Ammon's horn (tissue), 1 donor: ENCODE measurements at regions not wholly inside any gene's neighbourhood (a gene's known extent, or its start where the extent isn't known, plus 50 kb on each side); places are given as distances from the start of the nearest gene placed in this dataset.

Source experiments
- DNase-seq: peaks from one replicate; pipeline ENCODE4 v3.0.0-alpha.2; 2016; ENCODE audit warnings: low spot score

DNA sequence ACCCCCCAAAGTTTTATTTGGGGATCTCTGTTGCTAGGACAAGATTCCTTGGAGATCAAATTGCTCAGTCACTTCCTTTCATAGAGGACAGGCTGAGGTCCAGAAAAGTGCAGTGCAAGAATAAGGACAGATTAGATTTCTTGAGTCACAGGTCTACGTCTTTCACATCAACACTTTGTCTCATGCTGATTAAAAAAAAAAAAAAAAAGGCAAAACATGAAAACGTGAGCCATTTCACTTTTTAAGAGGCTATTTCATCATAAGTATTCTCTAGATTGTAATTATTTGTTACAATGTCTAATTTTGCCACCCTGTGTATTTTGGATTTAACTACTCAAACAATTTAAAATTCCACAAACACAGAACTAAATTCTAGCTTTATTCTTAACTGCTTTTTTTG is 647.0 kb downstream of the TRAM1L1 start:
- no peak for DNase-seq

DNA sequence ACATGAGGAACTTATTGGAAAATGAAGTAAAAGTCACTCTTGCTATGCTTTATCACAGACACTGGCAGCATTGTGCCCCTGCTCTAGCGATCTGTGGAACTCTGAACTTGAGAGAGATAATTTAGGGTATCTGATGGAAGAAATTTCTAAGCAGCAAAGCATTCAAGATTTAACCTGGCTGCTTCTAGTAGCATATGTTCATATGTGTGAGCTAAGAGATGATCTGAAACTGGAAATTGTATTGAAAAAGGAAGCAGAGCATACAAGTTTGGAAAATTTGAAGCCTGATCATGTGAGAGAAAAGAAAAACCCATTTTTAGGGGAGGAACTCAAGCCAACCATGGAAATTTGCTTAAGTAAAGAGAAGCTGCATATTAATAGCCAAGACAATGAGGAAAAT is 657.7 kb downstream of the TRAM1L1 start:
- no peak for DNase-seq

DNA sequence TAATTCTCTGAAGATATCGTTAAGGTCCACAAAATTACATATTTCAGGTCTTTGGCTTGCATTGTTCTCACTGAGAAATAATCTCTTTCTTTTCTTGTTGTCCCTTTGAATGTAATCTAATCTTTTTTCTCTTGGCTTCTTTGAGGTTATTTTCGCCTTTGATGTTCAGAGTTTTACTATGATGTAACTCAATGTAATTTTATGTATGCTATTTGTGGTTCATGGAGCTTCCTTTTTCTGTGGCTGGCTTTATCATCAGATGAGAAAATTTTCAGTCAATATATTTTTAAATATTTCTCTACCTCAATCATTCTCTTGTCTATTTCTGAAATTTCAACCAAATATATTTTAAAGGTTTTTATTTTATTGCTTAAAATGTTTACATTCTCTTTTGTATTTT is 672.2 kb downstream of the TRAM1L1 start:
- DNase-seq: no peak

DNA sequence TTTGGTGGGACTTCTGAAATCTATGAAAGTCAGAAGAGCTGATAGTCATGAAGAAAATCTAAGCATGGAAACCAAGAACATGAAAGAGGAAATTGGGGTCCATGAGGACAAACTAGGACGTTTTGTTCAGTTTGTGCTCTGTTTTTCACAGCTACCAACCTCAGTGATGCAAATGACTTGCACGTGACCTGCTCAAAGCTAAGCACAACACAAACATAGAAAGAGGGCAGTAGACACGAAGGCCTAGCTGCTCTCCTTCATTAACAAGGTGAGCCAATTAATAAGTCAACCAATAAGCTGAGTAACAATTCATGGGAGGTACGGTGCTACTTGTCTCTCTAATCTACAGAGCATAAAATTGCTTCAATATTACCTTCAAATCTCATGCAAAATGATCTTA is 684.1 kb downstream of the TRAM1L1 start:
- DNase-seq: no peak

DNA sequence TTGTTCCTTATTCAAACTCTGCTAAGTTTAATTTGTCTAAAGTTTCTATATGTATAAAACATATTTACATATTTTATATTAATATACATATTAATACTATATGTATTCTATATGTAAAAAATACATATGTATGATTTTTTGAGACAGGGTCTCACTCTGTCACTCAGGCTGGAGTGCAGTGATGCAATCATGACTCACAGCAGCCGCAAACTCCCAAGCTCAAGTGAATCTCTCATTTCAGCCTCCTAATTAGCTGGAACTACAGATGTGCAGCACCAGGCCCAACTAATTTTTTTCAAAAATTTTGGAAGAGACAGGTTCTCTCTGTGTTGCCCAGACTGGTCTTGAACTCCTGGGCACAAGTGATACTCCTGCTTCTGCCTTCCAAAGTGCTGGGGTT is 684.9 kb downstream of the TRAM1L1 start:
- DNase-seq: no peak

DNA sequence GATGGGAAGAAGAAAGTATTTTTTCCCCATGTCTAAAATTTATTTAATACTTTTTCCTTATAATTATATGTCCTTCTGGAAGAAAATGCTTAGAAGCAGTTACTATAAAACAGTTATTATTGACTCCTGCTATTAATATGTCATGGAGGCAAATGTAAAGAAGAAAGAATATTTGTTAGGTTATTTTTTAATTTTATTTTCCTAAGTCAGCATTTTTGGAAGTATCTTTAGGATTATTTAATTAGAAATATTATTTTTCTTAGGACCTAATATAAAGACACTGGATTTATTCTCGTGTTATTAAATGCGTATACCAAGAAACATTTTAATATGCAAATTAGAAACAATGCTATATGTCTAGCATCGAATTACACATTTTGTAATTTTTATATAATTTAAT is 687.7 kb downstream of the TRAM1L1 start:
- DNase-seq: no peak

DNA sequence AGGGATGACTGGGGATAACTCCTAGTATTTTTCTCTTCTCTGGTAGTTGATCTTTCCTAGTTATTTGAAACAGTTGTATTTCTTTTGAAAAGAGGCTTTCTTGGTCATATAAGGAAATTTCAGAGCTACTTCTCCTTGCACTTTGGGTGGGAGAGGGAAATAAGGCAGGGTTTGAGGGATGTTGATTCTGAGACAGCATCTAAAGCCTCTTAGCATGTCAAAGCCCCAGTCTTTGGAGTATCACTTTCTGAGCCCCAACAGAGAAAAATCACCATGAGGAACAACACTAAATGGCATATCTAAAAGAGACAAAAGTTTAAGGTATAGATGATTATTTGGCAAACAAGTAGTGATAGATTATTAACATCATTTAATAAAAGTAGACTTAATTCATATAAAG is 688.1 kb downstream of the TRAM1L1 start:
- DNase-seq: no peak

DNA sequence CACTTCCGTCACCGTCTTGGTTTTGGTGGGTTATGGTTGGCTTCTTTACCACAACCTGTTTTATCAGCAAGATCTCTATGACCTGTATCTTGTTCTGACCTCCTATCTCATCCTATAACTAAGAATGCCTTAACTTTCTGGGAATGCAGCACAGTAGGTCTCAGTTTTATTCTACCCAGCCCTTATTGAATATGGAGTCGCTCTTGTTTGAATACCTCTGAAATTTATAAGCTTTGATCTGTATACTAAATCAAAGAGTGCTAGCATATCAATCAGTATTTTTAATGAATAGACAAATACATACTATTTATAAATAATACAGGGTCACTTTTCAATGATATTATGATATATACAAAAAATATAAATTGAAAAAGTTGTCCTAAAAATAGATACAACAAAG is 690.0 kb downstream of the TRAM1L1 start:
- no peak for DNase-seq

DNA sequence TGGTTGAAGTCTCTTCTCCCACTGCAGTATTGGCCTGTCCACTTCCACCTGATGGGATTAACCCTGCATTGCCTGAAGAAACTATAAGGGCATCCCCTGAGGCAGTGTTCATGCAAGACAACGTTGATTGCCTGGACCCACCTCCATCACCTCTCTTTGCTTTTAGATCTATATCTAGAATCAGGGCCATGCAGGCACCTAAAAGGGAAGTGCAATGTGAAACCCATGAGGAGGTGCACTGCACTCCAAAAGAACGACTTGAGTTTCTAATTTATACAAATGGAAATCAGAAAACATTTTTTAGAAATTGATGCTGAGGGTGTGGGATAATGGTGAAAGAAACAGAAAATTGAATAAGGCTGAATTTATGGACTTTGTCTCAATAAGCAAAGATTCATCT is 694.4 kb downstream of the TRAM1L1 start:
- DNase-seq: no peak

DNA sequence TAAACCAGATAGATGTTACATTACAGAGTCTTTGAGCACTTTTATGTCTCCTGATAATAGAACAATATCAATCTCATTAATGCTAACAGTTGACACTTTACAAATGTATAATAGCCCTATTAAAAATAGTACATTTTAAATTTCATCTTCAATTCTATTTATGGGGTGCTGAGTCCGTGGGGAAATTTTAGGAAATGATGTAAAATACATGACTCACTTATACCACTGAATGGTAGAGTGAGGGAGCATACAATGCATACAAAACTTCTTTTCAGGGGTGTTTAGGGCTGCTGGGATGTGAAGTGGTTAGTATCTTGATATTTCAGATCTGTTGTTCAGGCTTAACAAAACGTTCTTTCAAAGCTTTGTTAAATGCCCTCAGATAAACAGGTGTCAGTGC is 696.2 kb downstream of the TRAM1L1 start:
- no peak for DNase-seq

DNA sequence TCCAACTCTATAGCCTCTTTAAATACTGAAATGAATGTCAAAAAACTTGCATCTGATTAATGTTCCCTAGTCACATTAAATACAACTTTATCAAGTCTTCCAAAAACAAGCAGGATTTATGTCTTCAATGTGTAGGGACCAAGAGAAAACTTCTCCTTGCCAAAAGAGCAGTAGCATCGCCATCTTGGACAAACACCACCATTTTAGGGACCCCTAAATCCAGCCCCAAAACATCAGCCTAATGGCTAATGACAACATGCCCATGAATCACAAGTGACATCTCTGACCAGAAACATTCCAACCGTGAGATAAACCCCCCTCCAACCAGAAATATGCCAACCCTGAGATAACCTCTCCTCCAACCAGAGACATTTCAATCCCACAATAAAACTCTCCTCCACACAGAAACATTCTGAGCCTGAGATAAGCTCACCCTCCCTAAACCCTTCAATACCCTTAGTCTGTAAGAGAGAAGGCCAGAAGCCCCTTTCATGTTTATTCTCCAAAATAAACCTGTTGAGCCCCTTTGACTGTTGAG is 697.4 kb downstream of the TRAM1L1 start:
- no peak for DNase-seq

DNA sequence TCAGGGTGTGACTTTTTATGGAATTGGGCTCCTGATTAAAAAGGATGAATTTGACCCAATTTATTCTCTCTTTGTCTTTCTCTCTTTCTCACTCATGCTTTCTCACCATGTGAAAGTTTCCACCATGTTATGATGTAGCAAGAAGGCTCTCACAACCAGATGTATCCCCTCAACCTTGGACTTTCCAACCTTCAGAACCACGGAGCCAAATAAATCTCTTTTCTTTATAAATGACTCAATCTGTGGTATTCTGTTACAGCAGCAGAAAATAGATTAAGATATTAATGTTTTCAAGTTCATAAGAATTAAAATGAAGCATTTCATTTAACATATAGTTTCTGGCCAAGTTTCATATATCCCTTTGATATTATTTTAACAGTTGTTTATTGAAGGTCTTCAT is 698.5 kb downstream of the TRAM1L1 start:
- no peak for DNase-seq

DNA sequence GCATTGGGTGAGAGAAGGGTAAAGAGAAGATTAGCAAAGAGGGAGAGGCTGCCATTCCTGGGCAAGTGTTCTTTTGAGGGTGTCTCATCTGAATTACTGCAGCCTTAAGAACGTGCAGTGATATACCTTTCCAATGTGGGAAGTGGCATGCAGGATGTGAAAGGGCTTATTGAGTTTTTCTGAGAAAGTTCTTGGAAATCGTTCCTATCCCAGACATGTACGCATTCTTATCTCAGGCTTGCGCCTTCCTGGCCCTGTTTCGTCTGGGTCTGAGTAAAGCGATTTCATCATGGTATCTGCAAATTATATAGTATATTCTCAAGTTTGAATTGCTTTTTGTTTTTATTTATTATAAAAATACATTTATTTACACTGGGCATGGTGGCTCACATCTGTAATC is 699.8 kb downstream of the TRAM1L1 start:
- no peak for DNase-seq

DNA sequence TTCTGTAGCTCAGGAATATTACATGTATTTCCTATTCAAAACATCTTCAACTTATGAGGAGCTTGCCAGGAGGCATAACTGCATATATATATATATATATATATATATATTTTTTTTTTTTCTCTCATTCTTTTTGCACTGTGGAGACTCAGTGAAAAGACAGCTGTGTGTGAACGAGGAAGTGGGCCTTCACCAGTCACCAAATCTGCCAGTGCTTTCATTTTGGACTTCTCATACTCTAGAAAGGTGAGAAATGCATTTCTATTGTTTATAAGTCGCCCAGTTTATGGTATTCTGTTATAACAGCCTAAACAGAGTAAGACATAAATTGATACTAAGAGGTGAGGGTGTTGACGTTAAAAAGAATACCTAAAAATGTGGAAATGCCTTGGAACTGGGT is 710.6 kb downstream of the TRAM1L1 start:
- DNase-seq: no peak

DNA sequence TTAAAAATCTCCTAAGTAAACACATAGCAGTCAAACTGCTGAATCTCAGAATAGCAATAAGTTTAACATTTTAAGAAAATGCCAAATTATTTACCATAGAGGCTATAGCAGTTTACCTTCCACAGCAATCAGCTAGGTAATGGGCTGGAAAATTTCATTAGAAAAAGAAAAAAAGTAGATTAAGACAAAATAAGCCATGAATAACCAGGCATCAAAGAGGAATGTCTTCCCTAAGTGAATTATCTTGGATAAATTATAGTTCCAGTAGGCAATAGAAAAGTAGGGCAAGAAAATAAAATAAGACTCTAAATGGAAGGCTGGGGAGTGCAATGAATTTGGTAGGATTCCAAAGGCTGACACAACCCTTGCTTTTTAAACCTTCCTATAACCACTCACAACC is 722.8 kb downstream of the TRAM1L1 start:
- no peak for DNase-seq

DNA sequence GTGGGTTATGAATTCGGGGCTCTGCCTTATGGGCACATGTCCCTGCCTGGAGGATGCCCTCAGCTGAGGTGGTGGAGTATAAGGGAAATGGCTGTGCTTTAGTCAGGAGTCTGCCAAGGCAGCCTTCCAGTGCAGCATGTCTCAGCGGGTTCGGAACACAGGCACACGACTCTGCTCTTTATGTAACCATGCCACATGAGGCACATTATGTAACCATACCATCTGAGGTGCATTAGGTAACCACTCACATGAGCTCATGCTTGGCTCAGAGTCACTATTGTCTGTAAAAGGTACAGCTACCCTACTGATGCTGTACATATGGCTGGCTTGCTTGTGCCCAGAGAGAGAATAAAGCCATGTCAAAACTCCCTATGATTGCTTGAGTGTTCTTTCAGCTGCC is 723.6 kb downstream of the TRAM1L1 start:
- DNase-seq: peak; percentile 14

DNA sequence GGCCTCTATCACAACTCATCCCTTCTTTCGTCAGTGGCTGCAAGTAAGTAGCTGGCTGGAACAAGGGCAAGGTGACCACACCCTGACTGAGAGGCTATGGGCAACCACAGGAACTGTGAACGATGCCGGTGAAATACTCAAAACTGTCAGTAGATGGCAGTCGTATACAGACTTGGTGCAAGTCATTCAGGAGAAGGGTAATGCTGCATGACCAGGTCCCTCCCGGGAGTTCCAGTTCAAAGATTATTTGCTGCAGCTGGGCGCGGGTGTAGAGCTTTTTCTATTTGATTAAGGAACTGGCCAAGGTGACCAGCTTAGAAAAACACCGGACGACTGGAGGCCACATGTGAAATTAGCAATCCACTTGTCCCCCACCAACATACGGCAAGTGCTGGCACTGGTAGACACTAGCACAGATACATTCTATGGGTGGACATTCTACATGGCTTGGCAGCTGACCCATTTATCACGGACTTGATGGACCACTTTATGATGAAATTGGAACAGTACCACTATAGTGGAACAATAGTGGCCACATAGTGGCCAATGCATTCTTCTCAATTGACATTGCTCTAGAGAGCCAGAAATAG is 726.6 kb downstream of the TRAM1L1 start:
- DNase-seq: no peak

DNA sequence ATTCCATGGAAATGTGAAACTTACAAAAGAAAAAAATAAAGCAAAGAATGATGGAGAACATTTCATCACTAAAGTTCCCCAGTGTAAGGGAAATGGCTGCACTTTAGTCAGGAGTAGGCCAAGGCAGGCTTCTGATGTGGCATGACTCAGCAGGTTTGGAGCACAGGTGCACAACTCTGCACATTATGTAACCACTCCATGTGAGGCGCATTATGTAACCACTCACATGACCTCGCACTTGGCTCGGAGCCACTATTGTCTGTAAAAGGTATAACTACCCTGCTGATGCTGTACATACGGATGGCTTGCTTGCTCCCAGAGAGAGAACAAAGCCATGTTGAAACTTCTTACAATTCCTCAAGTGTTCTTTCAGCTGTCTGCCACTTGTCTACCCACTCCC is 727.6 kb downstream of the TRAM1L1 start:
- DNase-seq: no peak

DNA sequence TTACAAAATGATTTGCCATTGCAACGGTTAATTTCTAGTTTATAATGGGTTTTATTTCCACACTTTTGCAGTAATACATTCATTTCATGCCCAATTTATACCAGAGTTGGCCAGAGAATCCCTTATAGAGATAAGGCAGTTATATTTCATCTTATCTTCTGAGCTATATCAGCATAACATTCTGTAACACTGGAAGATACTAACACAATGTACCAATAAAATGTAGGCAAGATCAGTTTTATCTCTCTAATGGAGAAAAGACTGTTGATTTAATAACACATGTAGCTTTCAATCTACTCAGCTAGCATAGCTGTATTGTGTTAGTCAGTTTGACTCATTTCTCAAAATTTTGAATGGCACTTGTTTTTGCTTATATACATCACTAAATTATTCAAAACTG is 738.6 kb downstream of the TRAM1L1 start:
- DNase-seq: no peak

DNA sequence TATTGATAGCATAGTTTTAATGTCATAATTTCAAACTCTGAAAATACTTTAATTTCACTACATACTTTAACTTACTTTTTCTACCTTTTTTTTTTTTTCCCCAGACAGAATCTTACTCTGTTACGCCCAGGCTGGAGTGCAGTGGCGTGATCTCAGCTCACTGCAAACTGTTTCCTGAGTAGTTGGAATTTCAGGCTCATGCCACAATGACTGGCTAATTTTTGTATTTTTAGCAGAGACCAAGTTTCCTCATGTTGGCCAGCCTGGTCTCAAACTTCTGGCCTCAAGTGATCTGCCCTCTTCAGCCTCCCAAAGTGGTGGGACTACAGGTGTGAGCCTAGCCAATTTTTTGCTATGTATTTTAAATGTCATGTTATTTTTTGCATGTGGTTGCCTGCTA is 741.6 kb downstream of the TRAM1L1 start:
- DNase-seq: no peak

DNA sequence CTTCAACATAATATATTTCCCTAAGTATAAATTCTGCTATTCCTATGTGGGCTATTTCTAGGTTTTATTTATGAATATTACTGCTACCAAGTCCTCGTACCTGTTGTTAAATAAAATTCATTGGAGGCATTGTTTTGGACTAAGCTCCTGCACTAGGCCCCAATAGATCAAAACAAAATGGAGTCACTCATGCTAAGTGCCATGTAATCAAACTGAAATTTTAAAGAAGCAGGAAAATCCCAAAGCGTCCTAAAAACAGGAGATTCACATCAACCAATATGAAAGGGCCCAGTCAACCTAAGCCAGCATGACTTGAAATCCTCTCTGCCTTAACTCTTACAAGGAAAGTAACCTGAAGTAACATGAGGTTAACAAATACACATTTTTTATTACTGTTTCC is 743.2 kb downstream of the TRAM1L1 start:
- DNase-seq: no peak

DNA sequence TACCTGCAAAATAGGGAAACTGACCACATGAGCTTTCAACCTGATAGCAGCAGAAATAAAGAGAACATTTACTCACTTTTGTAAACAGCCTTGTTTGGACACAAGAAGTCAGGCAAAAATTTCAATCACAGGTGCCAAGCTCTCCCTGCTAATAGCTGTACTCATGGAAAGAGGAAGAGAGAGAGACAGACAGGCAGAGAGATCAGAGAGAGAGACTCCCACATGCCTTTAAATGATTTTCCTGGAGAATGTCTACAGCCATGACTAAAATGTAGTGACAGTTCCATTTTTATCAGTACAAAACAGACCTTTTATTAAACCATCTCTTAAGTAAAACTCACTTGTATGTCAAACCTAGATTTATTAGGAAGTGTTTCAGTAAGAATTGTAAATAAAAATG is 752.9 kb downstream of the TRAM1L1 start:
- DNase-seq: no peak

DNA sequence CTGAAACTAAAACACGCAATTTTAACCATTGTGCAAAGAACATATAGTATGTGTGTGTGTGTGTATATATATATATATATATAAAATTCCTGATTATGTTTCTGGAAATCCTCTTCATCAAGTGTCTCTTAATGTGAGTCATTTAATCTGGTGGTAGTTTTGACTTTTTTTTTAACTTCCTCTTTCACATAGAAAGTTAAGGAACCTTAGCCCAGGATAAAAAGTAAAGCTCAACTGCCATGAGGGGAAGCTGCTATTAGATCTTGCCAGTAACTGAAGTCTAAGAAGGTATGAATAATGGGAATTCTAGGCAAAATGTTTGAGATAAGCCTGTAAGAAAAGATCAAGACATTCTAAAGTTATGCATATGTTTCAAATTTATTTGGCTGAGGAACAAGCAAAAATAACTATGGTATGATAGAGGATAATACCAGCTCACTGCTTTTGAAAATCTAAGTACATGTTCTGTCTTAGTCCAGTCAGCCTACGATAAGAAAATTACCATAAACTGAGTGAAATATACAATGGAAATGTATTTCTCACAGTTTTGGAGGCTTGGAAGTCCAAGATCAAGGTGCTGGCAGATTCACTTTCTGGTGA is 757.0 kb downstream of the TRAM1L1 start:
- DNase-seq: no peak

DNA sequence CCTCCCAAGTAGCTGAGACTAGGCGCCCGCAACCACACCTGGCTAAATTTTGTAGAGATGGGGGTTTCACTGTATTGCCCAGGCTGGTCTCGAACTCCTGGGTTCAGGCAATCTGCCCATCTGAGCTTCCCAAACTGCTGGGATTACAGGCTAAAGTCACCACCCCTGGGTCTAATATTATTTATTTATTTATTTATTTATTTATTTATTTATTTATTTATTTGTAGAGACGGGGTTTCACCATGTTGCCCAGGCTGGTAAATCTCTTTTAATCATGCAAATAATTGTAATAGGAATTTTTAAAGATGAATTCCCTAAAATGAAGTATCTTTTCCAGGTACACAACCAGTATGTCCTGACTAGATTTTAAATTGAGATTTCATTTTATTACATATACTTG is 761.8 kb downstream of the TRAM1L1 start:
- DNase-seq: no peak
